Posterior cingulate gyrus (tissue), 11 donors: ENCODE measurements at regions not wholly inside any gene's neighbourhood (a gene's known extent, or its start where the extent isn't known, plus 50 kb on each side); places are given as distances from the start of the nearest gene placed in this dataset.

Experiments used
- DNase-seq, 10 donors: peaks; one replicate each; pipeline versions ENCODE4 v3.0.0 to v3.0.0-alpha.2; 2020 to 2021; ENCODE audit warnings: mixed read lengths in 3 of 10
- intact Hi-C: fragments of 100-400 bp; cut with DNase I; formaldehyde crosslinking; loops from one replicate; pipeline ENCODE4 v1.15.1; 2023

DNA sequence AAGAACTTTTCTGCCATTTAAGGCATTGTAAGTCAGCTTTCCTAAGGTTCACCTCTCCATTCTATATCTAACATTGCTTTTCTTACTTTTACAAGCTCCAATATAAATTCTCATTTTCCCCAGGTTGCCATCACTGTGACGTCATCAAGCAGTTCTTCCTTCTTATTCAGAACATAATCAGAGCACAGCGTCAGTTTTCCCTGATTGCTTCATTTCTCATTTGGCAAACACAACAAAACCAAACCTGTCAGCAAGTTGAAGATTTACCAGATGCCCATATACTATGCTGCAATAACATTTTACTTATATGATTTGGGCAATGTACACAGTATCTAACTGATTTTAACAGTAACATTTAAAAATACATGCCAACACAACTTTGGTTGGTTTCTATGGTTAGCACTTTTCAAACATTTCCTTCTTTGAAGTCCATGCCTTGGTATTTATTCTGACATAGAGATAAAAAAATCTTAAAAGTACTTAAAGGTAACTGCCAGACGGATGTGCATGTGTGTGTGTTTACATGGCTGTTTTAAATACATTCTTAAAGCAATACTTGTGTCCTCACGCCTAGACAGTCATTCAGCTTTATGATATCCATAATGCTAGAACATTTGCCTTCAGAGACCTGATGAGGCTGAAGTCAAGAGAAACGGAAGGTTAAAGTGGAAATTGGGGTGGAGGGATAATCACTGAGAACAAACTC is 264.0 kb downstream of the KLF12 start:
- no peak for DNase-seq
- intact Hi-C loops, result no loop called here

DNA sequence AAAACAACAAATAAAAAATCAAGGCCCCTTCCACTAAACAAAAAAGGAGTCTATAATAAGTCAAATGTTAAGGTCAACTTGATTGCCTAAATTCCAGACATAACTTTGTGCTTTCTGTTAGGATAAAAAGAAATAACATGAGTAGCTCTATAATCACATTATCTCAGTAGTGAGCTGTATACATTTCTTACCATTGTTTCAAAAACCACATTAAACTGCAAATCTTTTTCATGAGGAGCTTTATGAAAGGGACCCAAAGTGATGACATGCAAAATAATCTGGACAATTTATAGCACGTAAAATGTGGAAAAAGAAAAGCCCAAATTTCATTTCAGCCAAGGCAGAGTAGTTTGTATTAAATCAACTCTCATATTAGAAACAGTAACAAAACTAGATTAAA is 269.2 kb downstream of the KLF12 start:
- no peak for DNase-seq
- intact Hi-C loops, result no loop called here

DNA sequence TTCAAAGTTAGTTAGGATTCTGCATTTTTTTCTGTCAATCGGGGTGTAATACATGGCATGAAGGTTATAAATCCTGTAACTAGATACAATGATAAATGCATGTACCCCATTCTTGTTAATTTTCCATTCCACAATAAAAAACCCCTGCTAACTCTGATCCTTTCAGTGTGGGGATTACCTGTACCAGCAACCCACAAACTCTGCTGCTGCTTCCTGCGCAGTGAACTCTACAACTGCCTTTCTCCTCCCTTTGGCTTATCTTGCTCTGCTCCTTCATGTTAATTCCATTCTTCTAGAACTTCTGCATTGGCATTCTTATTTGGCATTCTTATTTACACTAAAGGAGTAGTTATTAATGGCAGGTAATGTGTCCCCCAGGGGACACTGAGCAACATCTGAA is 273.1 kb downstream of the KLF12 start:
- intact Hi-C loops, result no loop called here

DNA sequence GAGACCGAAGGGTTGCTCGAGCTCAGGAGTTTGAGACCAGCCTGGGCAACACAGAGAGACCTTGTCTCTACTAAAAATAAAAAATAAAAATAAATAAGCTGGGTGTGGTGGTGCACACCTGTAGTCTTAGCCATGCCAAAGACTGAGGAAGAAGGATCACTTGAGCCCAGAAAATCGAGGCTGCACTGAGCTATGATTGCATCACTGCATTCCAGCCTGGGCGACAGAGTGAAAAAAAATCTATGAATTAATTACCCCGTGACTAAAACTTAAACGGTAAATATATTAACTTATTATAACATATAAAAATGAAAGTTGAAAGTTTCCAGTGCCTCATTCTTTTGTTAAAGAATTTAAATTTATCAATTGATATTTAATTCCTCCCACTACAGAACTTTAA is 273.7 kb downstream of the KLF12 start:
- no peak for DNase-seq
- intact Hi-C loops, result no loop called here

More for the DNA sequence above, 273.1 kb downstream of the KLF12 start:
- DNase-seq, result no peak

DNA sequence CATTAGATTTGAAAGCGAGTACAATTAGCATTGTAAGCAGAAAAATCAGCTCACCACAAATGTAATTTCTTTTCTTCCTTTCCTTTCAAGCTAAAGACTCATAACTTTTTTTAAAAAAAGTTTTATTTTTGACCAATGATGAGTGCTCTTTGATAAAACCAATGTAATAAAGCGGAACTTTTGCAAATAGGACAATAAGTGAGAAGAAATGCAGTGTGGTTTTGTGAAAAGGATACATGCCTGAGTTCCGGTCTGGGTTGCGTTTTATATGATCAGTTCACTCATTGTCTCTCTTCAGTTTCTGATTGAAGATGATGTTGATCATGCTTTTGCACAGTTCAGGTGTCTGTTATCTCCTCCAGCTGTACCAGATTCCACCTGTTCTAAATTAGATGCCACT is 274.4 kb downstream of the KLF12 start:
- intact Hi-C loops, result no loop called here
- DNase-seq, result no peak

DNA sequence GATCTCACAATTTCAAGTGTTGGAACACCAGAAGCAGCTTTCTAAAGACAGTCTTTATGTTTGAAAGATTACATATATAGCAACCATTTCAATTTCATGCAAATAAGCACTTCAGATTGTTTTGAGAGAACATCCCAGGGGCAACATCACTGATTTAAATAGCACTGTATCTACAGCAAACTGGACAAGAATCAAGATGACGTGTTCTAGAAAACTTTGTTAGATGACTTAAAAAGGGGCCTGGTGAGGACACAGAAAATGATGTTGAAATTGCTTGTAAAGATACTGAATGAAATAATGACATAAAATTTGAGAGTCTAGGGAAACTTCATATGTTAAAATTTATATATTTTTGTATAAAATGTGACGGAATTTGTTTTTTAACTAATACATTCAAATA is 277.1 kb downstream of the KLF12 start:
- DNase-seq, result no peak
- intact Hi-C loops, result no loop called here

DNA sequence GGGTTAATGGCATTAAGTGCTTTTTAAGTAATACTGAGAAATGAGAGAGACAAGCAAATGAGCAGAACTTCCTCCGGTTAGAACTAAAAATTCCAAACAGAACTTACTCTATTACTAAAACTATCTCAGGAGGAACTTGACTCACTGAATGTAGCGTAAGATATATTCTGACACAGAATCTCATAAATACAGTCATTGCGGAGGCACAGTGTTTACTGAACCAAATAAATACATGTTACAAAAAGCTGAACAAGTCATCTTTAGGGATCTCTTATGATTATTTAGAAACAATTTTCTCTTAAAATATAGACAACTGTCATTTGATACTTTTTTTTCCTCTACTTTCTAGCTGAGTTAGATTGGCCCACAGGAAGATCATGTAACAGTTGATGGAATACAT is 283.1 kb downstream of the KLF12 start:
- DNase-seq, result no peak
- intact Hi-C loops, result no loop called here

DNA sequence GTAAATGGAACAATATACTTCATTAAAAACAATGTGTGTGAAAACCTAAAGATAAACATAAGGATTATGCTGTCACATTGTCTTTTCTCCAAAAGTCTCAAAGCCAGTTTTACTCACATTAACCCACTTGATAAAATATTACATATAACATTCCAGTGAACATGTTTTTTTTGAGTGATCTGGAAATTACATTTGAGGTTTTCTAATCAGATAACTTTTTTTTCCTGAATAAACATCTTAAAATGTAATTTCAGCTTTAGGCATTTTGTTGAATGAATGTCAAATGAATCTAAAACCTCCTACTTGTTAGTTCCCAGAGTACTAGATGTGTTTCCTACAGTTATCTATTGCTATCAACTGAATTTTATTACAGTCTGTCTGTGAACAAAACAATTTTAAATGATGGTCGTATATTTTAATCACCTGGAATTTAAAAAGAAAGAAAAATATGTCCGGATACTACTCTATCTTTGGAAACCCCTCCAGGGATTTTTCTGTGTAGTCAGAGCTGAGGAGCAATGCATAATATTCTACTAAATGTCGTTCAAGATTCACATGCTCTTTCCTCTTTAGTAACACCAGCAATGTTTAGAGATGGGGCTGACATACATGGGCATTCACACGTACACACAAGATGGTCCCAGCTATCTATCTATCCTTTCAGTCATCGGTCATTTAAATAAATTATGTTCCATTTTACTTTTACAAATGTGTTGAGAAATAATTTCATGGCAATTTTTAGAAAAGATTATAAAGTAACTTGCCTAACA is 283.9 kb downstream of the KLF12 start:
- intact Hi-C loops, result no loop called here
- DNase-seq, result no peak

DNA sequence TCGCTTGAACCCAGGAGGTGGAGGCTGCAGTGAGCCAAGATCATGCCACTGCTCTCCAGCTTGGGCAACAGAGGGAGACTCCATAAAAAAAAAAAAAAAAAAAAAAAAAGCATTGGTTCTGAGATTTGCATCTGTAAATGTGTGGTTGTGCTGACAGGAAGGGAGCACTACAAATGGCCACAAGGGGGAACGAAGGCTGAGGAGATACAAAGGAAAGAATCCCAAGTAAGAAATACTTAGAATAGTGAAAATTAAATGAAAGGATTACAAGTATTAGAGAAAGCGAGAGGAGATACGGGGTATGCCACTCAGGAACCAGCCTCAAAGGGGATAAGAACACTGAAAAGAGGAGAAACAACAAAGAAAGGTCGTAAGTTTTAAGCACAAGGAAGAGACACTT is 284.9 kb downstream of the KLF12 start:
- DNase-seq, result no peak
- intact Hi-C loops, result no loop called here

DNA sequence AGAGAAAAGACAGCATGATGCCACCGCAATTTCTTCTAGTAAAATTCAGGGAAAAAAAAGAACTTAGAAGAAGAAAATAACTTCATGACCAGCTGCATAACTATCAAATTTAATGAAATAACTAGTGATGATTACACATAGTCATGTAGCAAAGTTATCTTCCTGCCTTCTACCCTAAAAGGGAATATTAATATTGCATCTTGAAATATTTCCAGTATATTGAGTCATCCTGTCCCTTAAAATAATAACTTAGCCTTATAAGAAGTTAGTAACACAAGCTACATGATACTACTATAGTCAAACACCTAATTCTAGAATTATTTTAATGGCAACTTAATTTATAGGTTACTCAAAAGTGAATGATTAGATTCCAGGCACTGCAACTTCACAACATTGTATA is 289.2 kb downstream of the KLF12 start:
- intact Hi-C loops, result no loop called here

DNA sequence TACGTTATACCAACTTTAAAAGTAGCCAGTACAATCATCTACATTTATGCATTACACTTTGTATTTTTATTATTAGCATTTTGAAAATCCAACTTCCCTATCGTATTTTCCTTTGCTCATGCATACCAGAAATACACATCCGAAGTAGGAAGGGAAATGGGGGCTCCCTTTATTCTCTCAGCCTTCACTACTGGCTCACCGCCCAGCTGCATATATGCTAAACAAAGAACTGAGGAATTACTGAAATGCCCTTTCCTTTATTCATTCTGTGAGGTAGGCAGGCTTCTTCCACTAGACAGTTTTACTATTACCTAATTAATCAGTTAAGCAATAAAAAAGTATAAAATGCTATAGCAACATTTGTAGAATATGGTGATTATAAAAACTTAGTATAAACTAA is 291.6 kb downstream of the KLF12 start:
- intact Hi-C loops, result no loop called here
- DNase-seq, result no peak

More for the DNA sequence above, 289.2 kb downstream of the KLF12 start:
- DNase-seq, result no peak

DNA sequence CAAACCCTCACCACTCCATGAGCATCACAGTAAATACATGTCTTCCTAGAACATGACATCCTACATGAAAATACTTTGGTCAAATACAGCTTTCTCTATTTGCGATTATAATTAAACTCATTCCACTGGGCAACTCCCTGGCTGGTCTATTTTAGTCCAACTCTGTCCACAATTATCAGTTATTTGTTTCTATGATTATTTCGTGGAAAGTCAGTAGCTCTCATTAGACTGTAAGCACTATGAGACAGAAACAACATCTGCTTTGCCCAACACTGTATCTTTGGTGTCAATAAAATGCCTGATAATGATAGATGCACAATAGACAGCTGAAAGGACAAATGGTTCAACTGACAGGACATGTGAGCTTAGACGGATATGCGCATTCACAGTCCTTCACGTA is 292.0 kb downstream of the KLF12 start:
- intact Hi-C loops, result no loop called here

DNA sequence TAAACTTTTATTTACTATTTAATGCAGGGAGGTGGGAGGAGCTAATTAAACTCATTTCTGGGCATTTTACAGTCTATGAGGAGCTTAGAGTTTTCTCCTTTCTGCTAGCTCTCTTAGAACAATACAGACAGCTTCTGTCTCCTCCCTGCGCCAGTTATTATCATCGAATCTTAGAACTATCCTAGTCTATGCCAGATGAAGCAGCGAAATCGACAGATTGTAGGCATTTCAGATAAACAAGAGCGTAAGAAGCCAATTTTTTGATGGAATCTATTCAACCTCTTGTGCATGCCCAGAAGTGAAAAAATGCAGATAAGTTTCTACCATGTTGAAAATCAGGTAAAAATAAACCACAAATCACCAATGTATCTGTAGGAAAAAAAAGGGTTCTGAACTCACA is 297.1 kb downstream of the KLF12 start:
- no peak for DNase-seq
- intact Hi-C loops, result loop anchor here (10.0 kb wide), 2 partner anchors 298 to 448 kb away; partner anchors contain the start of gene KLF12

More for the DNA sequence above, 292.0 kb downstream of the KLF12 start:
- DNase-seq, result no peak

DNA sequence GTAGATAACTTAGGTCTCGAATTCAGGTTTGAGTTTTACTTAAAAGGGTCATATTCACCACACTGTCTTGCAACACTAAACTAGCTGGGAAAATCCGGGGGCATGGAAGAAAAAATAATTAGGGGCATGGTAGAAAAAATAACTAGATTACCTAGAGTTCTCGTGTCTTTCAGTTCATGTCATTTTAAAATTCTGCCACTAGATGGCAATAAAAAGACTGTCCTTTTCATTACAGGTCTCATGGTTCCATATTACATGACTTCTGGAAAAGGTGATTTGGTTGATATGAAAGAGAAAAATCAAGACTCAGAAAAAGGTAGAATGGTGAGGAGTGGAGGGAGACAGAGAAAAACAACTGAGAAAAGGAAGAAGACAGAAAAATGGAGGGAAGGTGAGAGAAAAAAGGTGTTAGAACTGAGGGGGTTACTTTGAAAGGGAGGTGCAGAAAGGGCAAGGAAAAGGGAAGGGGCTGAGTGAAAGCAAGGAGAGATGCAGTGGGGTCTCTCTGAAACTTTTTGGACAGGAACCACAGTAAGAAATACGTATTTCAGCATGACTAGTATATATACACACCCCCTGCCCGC is 299.0 kb downstream of the KLF12 start:
- DNase-seq, result no peak

DNA sequence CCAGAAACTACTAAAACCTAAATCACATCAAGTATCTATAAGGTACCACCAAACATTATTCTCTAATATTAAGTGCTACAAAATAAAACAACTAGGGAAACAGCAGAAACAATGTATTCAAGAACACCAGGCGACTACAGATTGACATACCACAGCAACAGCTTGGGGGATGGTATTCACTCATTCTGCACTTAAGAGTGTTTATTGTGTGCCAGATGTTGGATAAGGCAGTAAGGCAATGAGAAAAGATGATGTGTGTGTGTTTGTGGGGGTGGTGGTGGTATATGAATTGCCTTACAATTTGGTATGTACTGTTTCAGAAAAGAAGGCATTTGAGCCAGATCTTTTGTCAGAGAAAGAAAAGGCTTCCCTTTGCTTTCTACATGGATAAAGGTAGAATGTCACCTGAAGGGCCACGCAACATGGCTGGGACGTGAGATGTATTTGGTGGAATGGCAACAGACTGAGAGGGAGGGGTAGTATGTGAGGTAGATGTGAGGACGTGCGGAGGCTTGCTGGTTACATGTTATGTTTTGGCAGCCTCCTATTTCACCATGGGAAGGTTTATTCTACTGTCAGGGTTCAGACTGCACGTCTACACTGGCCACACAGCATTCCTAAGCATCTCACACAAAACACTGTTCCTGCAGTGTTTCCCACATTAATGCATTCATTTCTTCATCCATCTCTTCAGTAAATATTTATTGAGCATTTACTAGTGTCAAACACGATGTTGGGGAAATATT is 300.7 kb downstream of the KLF12 start:
- intact Hi-C loops, result loop anchor here (2.0 to 10.0 kb wide), 3 partner anchors 301 to 1385 kb away; partner anchors contain the start of gene KLF12

More for the DNA sequence above, 299.0 kb downstream of the KLF12 start:
- intact Hi-C loops, result loop anchor here (2.0 to 10.0 kb wide), 3 partner anchors 300 to 1384 kb away; partner anchors contain the start of gene KLF12

DNA sequence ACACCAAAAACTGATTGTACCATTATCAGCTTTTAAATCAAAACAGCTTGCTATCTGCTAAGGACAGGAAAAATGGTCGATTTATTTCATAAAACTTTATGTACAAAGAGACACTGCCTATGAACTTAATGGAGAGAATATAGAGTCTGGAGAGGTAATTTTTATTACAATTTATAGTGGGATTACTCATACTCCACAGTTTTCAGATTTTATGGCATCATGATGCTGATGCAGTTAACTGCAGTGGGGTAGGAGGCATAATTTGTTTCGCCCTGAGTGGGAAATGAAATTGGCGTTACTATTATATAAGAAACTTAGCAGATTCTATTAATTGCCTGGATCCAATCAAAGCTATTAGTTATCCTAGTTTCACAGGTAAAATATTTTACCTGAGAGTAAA is 301.4 kb downstream of the KLF12 start:
- no peak for DNase-seq
- intact Hi-C loops, result loop anchor here (10.0 kb wide), 2 partner anchors 302 to 452 kb away; partner anchors contain the start of gene KLF12

More for the DNA sequence above, 300.7 kb downstream of the KLF12 start:
- DNase-seq, result no peak

DNA sequence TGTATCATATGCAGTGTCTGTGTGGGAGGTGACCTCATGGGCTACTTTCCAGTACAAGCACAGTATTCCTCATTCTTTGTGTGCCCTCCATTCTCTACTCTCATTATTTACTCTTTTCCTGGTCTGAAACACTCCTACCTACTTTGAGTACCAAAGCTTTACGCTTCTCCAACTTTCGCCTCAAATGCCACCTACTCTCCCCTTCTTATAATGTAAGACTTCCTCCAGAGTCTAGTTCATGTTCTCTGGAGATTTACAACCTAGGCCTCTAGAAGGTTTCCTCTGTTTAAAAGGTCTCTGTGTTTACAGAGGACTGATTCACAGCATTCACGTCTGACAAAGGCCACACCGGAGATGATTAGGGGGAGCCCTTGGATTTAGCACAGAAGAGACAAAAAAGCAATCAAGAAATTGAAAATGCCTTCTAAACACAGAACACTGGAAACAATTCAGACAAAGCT is 302.0 kb downstream of the KLF12 start:
- intact Hi-C loops, result loop anchor here (10.0 kb wide), 2 partner anchors 303 to 453 kb away; partner anchors contain the start of gene KLF12
- DNase-seq, result no peak

DNA sequence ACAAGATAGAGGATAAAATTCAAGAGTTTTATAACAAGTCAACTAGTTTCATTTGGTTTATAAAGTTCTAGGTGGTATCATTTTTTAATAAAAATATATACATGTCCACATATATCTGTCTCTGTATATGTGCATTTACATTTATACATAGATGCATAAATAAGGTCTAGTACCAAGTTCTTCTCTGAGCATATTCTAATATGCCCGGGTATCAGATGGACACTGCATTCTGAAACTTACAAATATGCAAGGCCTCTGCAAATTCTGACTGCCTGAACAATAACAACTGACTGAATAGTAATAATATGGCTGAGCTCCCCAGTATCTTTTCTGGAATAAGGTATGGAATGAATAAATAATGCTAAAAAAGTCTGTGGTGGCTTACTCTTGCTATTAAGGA is 304.8 kb downstream of the KLF12 start:
- intact Hi-C loops, result no loop called here
- DNase-seq, result no peak

DNA sequence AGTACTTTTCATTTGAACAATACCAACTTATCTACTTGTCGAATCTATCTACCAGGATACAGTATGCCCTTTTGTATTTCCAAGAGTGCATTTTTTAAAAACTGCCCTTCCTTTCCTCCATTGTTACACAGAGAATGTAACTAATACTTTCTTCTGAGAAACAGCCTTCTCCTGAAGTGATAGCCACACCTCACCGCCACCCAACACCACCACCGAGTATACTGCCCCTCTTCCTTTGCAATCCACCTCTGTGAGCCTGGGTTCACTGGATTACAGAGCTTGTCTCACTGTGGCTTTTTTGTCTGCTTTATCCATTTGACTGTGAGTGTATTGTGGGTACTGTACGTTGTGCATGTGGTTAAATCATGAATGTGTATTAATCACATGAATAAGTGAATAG is 305.4 kb downstream of the KLF12 start:
- intact Hi-C loops, result no loop called here
- no peak for DNase-seq

DNA sequence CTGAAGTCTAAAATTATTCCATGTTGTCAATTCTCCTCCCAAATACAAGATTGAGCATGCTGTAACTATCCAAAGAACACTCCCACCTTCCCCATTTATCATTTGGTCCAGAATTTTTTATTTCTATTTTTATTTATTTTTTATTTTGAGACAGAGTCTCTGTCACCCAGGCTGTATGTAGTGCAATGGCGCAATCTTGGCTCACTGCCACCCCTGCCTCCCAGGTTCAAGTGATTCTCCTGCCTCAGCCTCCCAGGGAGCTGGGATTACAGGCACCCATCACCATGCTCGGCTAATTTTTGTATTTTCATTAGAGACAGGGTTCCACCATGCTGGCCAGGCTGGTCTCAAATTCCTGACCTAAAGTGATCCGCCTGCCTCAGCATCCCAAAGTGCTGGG is 306.8 kb downstream of the KLF12 start:
- intact Hi-C loops, result no loop called here
- peak in 1 of 10 donors; percentile 59 for DNase-seq
